Esophagus squamous epithelium (tissue), 4 donors: ENCODE measurements at regions not wholly inside any gene's neighbourhood (a gene's known extent, or its start where the extent isn't known, plus 50 kb on each side); places are given as distances from the start of the nearest gene placed in this dataset.
"Not testable (repeated sequence)": the region's sequence is repeated elsewhere in the genome, so short reads cannot be mapped to it uniquely, and the experiment has no call there.

Experiments
- CTCF ChIP-seq, 6 experiments: fragments of 450-650 bp in 4 of 6; fragments of 200-600 bp in 2 of 6; sonication (generic) in 2 of 6; IDR thresholded peaks; one replicate each; pipeline ENCODE4 v1.5.1; 2016 to 2019; ENCODE audit warnings: antibody characterized with exemption in 6 of 6, mild to moderate bottlenecking in 4 of 6, moderate library complexity in 4 of 6
- POLR2A ChIP-seq, 4 donors: fragments of 450-650 bp; IDR thresholded peaks; one replicate each; pipeline ENCODE4 v1.6.1; 2017; ENCODE audit warnings: antibody characterized with exemption in 4 of 4, mild to moderate bottlenecking in 4 of 4, moderate library complexity in 3 of 4

DNA sequence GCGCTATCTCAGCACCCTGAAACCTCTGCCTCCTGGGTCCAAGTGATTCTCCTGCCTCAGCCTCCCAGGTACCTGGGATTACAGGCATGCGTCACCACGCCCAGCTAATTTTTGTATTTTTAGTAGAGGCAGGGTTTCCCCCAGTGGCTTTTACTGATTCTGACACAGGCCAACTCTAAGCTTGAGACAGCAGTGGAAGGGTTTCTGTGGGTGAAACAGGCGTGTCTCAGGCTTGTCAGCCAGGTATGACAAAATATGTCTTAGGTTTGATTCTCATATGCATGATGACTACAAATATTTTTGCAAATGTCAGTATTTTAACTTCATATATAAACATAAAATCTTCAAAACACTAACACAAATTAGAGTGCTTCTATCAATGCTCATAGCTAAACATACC, 952.8 kb upstream of the CDH18 start:
- TF ChIP-seq CTCF, POLR2A (IDR thresholded peaks at IDR 0.05): not testable (repeated sequence)
